SK-N-MC (cell line): ENCODE measurements at regions not wholly inside any gene's neighbourhood (a gene's known extent, or its start where the extent isn't known, plus 50 kb on each side); places are given as distances from the start of the nearest gene placed in this dataset.

ENCODE experiments used
- EZH2 ChIP-seq: fragments of 200-600 bp; sonication (generic); IDR thresholded peaks from one replicate; pipeline ENCODE4 v1.6.1; 2017; ENCODE audit warnings: antibody characterized with exemption
- POLR2AphosphoS5 ChIP-seq: IDR thresholded peaks from 2 replicates; pipeline ENCODE4 v1.6.1; 2012; ENCODE audit warnings: mild to moderate bottlenecking, low read depth, low read length, borderline replicate concordance

DNA sequence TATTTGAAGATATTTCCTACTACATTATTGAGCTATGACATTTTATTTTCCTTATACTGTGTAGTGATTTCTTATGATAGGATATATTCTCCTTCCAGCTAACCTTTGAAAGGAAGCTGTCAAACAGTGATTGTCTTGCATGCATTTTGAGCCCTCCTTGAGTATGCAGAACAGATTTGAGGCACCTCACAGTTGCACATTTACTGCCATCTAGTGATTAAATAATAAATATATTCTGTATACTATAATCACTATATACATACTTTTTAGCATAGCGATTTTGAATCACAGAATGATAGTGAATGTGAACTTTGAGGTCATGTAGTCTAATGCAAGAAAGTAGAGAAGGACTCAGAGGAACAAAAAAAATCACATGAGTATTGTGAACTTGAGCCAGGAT, 268.4 kb upstream of the CDH19 start:
- no peak for TF ChIP-seq POLR2AphosphoS5
- no peak for TF ChIP-seq EZH2
